T1000 (cell line): ENCODE measurements at regions not wholly inside any gene's neighbourhood (a gene's known extent, or its start where the extent isn't known, plus 50 kb on each side); places are given as distances from the start of the nearest gene placed in this dataset.

Experiments
- DNase-seq: peaks from one replicate; lab custom pipeline; 2025; ENCODE audit warnings: mixed read lengths; lab: John Stamatoyannopoulos, UW

- DNase-seq, result no peak
Observed at GRCh38 chr10:79007018-79007417, 61.7 kb upstream of the ZMIZ1 start.

DNA sequence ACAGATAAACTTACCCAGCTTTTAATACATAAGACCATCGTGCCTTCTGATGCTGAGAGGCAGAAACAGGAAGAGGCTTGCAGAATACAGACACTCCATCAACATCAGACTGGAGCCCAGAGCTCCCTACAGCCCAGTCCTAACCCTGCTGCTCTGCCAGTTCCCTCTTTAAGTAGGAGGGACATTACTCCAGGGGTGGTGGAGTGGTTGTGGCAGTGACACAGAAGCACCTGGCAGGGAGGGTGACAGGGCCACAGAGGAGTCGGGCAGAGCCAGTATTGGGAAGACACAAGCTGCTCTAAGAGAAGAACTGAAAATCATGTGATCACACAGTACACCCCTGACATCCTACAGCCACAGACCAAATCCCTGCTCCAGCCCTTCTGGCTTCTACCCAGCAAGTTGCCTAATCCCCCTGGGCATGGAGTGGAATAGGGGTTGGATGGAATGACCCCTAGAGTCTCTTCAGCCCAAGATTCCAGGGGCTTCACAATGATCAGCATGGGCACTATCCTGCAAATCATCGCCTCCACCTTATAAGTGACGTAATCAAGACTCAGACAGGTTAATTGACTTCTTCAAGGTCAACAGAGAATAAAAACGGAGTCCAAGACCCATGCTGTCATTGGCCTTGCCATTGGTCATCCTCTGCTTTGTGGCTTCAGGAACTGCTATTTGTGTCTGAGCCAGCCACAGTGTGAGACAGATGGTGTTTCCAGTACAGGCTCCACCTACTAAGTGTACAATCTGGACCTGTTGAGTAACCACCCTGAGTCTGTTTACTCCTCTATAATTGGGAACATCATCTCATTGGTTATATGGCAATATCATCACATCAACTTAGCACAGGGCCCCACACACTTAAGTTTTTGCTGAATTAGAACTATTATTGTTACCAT, 61.1 kb upstream of the ZMIZ1 start:
- no peak for DNase-seq

- no peak for DNase-seq
Observed at GRCh38 chr10:79009145-79009544, 59.6 kb upstream of the ZMIZ1 start.

DNA sequence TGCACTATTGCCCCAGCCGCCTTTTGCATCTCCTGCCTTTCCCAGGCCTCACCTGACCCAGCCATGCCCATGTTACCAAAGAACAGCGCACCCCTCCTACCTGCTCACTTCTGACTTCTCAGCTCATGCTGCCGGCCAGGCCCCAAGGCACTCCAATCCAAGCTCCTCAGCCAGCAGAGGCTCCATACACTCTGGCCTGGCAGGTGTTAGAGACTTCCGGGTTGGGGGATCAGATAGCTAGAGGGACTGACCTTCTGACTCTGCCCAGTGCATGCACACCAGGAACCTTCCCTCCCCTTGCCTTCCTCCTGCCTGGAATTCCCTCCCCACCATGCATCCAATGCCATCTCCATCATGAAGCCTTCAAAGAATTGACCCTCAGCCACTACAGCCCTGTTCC, 56.2 kb upstream of the ZMIZ1 start:
- DNase-seq, result no peak

GRCh38 chr10:79013406-79013987, 55.3 kb upstream of the ZMIZ1 start:
- DNase-seq, result no peak

- DNase-seq, result no peak
Observed at GRCh38 chr10:79014796-79015195, 54.0 kb upstream of the ZMIZ1 start.

GRCh38 chr10:79017882-79018520, 50.8 kb upstream of the ZMIZ1 start:
- DNase-seq, result no peak

- no peak for DNase-seq
Observed at GRCh38 chr10:79018521-79019011, 50.2 kb upstream of the ZMIZ1 start.
